Fibroblast of upper back skin (primary cell): ENCODE measurements at regions not wholly inside any gene's neighbourhood (a gene's known extent, or its start where the extent isn't known, plus 50 kb on each side); places are given as distances from the start of the nearest gene placed in this dataset.

Experiments
- DNase-seq: peaks from one replicate; pipeline ENCODE4 v3.0.0-alpha.2; 2013

DNA sequence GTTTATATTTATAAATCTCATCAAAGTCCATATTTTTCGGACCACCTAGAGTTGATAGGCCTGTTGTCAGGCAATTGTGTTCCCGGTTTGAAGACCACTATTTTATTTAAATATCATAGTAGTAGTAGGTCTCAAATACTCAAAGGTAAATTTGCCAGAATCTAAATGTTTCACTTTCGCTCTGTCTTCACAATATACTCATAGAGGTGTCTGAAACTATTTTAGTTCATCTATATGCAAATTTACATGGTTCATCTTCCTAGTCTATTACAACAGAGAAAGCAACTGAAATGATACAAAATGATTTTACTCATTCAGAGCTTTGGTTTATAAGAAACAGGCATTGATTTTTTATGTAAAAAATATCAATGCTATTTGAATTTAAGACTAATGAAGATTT lies 1897.5 kb downstream of the EFNA5 start:
- no peak for DNase-seq

DNA sequence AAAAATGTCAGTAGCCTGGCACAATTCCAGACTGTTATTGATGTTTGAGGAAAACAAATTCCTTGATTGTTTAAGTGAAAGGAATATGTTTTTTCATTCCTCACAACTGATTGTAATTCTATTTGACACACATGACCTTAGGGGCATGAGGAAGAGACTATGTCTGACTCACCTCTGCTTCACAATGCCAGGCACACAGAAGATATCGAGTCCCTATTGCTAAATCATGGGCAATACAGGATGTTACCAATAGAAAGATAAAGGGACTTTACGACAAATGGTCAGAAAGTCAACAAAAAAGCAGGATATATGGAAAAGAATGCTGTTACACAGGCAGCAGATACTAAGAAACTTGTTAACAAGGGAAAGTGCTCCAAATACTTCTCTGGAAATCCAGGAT lies 1903.5 kb downstream of the EFNA5 start:
- no peak for DNase-seq

DNA sequence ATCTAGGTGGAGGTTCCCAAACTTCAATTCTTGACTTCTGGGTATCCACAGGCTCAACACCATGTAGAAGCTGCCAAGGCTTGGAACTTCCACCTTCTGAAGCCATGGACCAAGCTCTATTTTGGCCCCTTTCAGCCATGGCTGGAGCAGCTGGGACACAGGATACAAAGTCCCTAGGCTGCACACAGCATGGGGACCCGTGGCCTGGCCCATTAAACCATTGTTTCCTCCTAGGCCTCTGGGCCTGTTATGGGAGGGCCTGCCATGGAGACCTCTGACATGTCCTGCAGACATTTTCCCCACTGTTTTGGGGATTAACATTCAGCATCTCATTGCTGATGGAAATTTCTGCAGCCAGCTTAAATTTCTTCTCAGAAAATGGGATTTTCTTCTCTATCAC lies 1908.0 kb downstream of the EFNA5 start:
- DNase-seq = no peak

DNA sequence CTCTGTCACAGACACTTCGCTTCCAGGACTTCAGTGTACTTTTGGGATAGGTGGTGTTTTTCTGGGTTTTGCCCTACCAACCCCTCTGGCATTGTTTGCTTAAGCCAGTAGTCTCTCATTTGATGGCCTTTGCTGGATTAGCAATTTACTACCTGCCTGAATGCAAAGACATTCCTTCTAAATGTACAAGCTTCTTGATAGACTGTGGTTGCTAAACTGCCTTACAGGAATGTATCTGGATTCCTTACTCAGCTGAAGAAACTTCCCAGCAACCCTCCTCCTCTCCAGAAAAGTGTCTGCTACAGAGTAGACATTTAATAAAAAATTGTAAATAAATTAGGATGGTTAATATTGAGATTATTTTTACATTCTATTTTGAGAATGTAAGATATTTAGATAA lies 1916.7 kb downstream of the EFNA5 start:
- peak; percentile 66 for DNase-seq

DNA sequence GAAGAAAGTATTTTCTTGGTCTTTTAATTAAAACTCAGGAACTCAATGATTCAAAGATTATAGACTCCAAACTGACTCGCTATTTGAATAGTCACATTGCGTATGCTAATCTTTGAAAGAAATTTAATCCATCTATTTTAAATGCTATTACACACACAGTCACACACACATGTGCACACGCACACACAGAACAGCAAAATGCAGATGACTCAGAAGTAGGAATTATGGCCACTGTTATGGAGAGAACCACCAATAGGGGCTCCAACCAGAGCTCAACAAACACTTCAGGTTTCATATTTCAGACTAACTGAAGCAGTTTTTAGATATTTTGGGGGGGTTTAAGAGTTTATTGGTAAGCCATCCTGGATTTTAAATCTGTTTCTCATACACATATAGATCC lies 1917.9 kb downstream of the EFNA5 start:
- peak; percentile 59 for DNase-seq

DNA sequence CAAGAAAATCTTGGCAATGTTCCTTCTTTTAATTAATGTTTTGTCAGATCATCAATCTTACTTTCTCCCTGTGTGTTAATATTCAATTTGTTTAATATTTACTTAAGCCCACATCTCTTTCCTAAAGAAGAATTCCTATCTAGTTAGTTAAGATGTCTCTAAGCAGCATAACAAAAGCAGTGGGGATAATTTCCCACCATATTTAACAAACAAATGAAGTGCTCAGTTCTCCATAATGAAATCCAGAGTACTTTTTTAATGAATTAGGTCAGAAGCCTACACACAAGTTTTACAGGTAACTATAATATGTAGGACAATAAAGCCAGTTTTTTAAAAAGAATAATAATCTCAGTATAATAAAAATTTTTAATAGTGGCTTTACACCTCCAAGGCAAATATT lies 1918.8 kb downstream of the EFNA5 start:
- no peak for DNase-seq

DNA sequence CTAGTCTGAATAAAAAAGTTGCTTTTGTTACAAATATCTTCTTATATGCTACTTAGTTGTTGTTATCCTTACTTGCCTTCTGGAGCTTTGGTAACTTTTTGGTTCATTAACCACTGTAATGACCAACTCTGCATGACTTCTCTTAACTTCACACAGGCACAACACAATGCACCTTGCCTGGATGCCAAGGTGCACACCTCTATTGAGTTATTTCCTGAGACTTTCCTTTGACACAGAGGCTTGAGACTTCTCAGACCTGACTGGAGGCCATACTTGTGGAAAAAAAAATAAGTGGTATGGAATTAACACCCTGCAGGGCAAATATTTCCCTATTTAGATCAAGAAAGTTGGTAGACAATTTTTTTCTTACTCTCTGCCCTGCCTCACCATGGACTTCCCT lies 1925.6 kb downstream of the EFNA5 start:
- no peak for DNase-seq

DNA sequence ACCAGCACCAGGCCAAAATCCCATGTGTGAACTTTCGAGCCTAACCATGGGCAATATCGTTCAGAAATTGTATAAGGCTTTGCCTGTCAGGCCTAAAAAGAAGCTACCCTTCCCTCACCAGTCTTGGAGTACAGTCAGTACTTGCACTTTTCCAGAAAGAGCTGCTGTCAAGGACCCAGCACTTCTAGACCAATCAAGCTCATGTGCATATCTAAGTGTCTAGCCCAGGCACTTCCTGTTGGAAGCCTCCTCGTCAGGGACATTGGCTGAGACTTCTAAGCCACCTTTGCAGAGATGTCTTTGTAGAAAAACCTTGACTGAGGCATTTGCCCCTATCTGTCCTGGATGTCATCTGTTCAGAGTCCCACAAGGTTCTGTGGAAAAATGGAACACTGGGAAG lies 1930.5 kb downstream of the EFNA5 start:
- DNase-seq = no peak

DNA sequence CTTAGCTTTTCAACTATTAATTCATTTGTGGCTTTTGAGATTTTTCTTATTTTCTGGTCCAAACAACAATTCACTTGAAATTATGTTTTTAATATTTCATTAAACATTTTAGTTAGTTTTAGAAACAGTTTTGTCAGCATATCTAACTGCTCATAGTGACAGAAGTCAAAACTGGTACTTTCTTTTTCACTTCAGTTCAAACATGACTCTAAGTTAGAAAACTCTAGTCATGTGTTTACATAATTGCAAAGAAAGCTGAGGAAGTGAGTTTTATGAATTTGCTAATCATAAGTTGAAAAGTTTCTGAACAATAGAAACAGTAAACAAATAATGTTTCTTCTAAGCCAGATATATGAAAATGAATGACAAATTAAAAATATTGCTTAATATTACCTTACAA lies 1931.0 kb downstream of the EFNA5 start:
- no peak for DNase-seq

DNA sequence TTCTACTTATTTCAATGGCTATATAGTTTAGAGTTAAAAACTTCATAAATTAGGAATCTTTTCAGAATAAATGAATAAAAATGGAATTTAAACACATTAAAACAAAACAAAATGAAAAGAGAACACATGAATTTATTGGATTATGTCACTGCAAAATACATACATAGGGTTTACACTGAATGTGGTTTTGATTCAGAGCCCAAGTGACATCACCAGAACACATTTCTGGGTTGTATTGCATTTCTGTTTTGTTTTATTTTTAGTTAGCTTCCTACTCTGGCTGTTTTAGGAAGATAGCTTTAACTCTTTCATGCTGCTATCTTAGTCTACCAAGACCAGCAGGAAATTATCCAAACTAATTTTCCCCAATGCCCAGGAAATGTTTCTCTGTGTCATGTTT lies 1935.0 kb downstream of the EFNA5 start:
- DNase-seq = peak; percentile 41

DNA sequence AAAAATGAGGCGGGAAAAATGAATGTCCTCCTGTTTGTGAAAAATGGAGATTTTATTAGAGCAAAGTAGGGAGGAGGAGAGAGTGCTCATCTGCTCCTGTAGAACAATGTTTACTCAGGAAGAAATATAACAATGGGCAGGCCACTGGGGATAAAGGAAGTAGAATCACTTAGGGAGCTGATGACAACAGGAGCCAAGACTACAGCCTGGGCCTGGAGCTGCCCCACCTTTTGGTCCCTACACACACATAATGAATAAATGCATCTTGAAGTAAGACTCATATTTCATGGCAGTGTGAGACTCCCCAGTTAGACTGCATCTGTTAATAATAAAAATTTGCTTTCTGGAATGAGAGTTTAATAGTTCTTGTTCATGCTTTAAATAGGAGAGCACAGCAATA lies 1939.8 kb downstream of the EFNA5 start:
- DNase-seq = peak; percentile 47

DNA sequence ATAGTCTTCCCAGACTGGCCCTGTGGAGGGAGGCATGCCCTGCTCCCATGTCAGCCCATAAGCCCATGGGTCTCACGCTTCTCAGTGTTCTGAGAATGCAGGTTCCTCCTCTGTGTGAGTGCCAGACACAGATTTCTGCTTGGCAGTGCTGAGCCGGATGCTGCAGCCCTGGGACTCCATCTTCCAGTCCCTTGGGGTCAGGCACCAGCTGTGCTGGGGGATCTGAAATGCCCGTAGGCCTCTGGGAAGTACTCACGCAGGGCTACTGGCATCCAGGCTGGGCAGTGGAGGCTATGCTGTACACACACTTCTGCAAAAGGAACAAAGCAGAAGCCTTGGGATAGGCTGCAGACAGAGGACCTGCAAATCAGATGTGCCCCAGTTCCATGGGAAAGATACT lies 1944.6 kb downstream of the EFNA5 start:
- DNase-seq = no peak

DNA sequence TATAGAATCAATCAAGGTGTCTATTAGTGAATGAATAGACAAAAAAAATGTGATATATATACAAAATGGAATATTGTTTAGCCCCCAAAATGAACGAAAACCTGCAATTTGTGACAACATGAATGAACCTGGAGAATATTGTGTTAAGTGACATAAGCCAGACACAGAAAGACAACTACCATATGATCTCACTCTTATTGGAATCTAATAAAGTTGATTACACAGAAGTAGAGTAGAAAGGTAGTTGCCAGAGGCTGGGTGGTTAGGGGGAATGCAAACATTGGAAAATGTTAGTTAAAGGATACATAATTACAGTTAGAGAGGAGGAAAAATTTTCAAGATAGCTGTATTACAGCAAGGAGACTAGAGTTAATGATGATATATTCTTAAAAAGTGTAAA lies 1962.3 kb downstream of the EFNA5 start:
- no peak for DNase-seq

DNA sequence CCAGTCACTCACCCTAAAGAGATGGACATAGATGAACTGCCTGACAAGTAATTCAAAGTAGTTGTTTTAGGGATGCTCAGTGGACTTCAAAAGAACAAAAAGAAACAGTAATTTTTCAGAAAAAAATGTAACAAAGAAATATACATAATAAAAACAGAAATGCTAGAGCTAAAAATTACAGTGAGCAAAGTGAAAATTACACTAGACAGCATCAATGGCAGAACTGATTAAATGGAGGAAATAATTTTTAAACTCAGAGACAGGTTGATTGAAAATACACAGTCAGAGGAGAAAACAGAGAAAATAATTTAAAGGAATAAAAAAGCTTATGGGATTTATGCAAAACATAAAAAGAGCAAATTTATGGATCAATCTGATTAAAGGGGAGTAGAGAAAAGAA lies 1968.4 kb downstream of the EFNA5 start:
- DNase-seq = no peak

DNA sequence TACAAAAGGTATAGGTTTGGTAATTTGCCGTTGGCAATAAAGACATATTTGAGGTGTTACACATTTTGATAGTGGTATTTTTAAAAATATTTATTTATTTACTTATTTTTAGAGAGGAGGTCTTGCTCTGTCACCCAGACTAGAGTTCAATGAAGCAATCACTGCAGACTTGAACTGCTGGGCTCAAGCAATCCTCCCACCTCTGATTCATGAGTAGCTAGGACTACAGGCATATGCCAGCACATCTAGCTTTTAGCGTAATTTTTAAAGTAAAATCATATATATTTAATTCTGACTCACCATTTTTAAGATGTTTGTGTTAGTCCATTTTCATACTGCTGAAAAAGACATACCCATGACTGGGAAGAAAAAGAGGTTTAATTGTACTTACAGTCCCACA lies 1974.3 kb downstream of the EFNA5 start:
- no peak for DNase-seq

DNA sequence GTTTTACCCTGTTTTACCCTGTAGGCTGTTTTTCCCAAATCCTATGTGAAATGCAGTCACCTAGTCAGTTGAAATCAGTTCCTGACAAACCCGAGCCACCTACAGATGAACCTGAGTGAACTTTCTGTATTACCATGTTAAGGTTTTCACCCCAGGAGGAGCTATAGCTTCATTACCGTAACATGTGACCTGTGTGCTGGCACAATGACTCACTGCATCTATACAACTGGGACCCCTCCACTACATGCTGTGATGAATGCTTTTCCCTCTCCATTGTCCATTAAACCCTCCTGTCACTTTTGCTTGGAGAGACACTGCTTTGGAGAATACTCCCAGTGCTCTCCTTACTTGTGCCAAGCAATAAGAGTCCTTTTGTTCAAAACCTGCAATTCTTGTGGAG lies 1974.8 kb downstream of the EFNA5 start:
- no peak for DNase-seq

DNA sequence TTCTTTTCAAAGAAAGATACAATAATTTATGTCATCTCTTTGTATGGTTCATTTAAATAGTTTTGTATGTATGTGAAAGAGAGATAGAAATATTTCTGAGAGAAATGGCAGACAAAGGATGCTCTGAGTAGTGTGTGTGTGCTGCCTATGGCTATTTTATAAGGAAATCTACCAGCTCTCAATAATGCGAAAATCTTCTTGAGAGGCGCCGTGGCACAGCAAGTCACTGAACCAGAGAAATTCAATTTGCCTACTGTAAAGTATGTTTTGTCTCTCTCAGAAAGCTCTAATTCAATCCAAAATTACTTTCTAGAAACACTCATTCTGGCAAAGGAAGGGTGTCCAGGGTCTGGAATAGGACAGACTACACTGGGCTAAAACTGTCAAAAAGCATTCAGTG lies 1981.1 kb downstream of the EFNA5 start:
- DNase-seq = no peak

DNA sequence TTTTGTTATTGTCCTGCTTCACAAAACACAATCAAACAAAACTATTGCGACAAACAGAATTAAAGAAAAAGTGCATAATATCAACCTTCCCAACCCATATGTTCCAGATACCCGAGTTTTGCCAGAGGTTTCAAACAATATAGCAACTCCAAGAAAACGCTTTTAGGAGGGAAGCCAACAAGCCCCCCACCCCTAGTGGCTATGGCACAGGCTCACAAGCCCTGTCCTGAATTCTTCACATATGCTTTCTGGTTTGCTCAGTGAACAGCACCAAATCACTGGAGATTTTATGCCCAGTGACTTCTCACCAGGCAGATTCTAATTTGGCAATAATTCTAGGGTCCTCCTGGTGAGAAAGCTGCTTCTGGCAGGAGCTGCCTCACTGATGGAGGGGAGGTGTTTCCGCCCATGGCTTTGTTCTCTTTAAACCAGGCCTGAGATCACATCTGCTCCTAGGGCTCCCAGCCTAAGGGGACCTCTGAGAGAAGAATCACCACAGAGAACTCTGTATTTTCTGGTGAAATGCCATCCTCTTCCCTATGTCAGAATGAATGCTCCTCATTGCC lies 1982.4 kb downstream of the EFNA5 start:
- DNase-seq = no peak

DNA sequence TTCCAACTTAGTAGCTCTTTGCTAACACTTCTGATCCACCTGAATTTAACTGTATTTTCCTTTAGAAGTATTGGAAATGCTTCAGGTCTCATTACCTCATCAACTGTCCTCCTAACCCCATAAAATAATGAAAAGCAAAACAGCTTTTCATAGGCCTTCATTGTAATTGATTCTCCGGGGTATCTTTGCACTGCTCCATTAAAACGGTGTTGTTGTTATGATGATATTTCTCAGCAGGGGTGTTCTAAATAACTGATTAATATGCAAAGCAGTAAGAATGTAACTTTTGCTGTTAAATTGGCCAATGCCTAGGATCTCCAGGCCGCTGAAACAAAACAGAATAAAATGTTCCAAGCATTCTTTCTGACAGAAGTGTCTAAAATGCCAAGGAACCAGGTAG lies 1983.2 kb downstream of the EFNA5 start:
- DNase-seq = no peak

DNA sequence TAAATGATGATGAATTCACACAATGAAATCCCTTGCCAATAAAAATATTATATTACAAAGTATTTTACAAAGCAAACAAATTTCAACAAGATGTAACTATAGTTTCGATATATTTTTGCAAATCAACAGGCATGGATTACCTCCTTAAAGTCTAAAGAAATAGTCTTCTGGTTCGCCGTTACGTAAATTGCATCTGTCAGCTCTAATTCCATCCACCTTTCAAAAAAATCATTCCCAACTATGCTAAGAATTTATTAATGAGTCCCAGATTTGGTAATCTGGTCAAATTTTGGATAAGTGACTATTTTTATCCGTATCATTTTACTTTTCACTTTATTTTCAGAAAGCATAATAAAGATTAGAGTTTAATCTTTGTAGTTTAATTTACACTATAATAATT lies 1984.9 kb downstream of the EFNA5 start:
- no peak for DNase-seq

DNA sequence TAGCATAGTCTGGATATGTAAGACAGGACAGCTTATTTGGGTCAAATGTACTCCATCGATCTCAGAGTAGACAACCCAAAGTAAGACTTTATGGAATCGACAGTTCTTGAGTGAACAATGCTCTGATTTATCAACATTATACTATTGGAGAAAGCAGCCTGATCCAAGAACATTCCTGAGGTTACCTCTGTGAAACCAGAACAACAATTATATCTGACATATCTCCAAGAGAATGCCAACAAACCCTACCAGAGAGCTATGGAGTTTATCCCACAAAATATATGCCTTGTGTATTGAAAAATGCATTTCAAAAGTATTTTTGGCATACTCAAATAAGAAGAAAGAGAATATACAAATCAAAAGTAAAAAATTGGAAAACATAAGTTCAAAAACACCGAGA lies 1985.9 kb downstream of the EFNA5 start:
- DNase-seq = peak; percentile 48

DNA sequence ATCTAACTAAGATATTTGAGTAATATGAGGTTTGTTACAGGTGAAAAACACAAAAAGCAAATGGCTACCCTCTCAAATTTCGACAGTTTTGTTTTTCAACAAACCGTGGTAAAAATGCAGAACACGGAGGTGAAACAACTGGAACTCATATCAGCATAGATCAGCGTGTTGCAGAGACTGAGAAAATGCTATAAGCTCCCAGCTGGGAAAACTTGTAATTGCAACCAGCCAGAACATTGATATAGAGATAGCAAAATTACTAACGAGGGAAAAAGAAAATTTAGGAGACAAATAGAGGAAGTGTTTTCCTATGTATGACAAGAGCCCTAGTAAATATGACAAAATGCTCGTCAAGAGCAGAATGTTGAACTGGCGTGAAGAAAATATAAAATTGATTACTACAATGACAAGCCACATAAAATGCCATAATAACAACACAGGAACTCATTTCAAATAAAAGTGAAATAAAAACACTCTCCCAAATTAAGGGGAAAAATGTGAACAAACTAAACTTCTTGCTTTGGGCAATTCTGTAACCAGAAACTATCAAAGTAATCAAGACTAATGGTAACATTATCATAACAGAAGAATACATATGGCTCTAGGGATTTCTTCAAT lies 1989.8 kb downstream of the EFNA5 start:
- no peak for DNase-seq

DNA sequence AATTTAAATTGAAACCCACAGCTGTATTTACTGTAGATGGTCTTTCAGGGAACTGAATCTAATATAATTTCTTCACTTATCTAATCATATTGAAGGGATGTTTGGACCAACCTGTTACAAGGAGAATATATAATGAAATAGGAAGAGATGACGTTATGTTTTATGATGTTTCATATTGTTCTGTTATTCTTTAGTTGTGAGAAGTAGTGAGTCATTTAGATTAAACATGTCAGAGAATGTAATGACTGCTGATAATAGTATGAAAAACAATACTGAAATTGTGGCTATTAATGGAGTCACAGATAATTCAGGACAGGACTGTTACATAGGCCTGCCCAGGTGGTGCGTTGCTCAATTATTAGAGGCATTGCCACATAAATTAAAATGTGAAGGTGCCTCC lies 1993.4 kb downstream of the EFNA5 start:
- DNase-seq = no peak

DNA sequence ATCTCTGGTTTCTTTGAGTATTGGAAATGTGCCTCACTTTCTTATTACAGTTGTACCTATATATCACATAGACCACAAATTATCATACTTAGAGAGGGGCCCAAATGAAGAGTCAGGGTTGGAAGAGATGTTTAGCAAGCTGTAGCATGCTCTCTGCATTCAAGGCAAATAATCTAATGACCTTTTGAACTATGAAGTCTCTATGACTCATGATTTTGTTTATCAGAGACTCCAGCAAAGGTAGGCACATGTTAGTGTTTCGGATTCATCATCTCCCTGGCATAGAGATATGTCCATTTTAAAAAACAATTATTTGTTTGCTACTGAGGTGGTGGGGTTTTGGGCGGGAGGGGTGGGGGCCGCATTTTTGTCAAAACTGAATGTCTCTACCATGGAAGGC lies 2000.1 kb downstream of the EFNA5 start:
- no peak for DNase-seq

DNA sequence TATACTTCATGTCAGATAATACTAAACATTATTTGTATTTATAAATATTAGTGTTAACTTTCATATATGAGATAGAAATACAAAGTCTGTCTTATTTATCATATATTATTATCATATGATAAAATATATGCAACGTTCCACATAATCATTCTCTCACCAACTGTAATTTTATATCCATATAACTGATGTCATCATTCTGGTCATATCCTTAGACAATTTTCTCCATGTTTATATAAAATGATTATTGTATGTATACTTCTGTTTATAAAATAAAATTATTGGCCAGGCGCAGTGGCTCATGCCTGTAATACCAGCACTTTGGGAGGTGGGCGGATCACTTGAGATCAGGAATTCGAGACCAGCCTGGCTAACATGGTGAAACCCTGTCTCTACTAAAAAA lies 2007.1 kb downstream of the EFNA5 start:
- no peak for DNase-seq

DNA sequence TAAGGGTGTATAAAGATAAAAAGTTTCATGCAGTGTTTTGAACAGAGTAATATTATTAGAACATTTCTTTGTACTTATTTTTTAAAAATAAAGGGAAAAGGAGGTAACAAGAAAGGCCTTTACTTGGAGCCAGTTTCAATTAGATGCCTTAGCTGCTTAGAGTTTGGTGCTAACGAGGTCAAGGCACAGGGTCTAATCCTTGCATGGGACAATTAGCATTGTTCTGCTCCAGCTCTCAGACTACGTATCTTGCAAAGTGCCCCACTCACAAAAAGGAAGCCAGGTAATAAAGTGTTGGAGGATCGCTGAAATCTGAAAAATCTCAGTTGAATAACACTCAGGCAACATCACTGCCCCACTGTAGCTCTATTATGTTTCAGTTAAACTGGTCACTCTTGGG lies 2011.3 kb downstream of the EFNA5 start:
- no peak for DNase-seq
